ENCODE measurements at regions not wholly inside any gene's neighbourhood (a gene's known extent, or its start where the extent isn't known, plus 50 kb on each side); places are given as distances from the start of the nearest gene placed in this dataset.

GRCh38 chr10:120715171-120715570 lies 136.0 kb upstream of the WDR11 start (continued):
- TF ChIP-seq KDM5A (IDR thresholded peaks at IDR 0.05; ENCODE audit: low read length), result no peak
- no peak for TF ChIP-seq MAX (IDR thresholded peaks at IDR 0.05)
- no peak for TF ChIP-seq JUN (IDR thresholded peaks at IDR 0.05; ENCODE audit: low read depth, low read length)

Measured in H1 (cell line).